ENCODE measurements at regions not wholly inside any gene's neighbourhood (a gene's known extent, or its start where the extent isn't known, plus 50 kb on each side); places are given as distances from the start of the nearest gene placed in this dataset.
A peak's percentile ranks its signal among the peaks of the same experiment; 100 is the strongest.

GRCh38 chr13:73273276-73273675 is 214.5 kb downstream of the KLF5 start:
- no peak for DNase-seq

GRCh38 chr13:73272831-73273230 is 214.0 kb downstream of the KLF5 start:
- no peak for DNase-seq

- no peak for DNase-seq
Measured at GRCh38 chr13:73268306-73268705, 209.5 kb downstream of the KLF5 start.

GRCh38 chr13:73266640-73267180 is 207.9 kb downstream of the KLF5 start:
- no peak for DNase-seq

- DNase-seq, result no peak
Measured at GRCh38 chr13:73262862-73263627, 204.2 kb downstream of the KLF5 start.

- DNase-seq, result no peak
Measured at GRCh38 chr13:73261739-73262216, 203.0 kb downstream of the KLF5 start.

GRCh38 chr13:73259061-73260017 is 200.5 kb downstream of the KLF5 start:
- DNase-seq, result no peak

- no peak for DNase-seq
Measured at GRCh38 chr13:73258406-73258805, 199.6 kb downstream of the KLF5 start.

- DNase-seq, result no peak
Measured at GRCh38 chr13:73254827-73255226, 196.0 kb downstream of the KLF5 start.

GRCh38 chr13:73251626-73252265 is 192.9 kb downstream of the KLF5 start:
- DNase-seq, result no peak

GRCh38 chr13:73250061-73250460 is 191.3 kb downstream of the KLF5 start:
- no peak for DNase-seq

- DNase-seq, result no peak
Measured at GRCh38 chr13:73248711-73249580, 190.1 kb downstream of the KLF5 start.

- no peak for DNase-seq
Measured at GRCh38 chr13:73248154-73248553, 189.3 kb downstream of the KLF5 start.

- no peak for DNase-seq
Measured at GRCh38 chr13:73245246-73245645, 186.4 kb downstream of the KLF5 start.

- no peak for DNase-seq
Measured at GRCh38 chr13:73244467-73244866, 185.7 kb downstream of the KLF5 start.

- DNase-seq, result no peak
Measured at GRCh38 chr13:73242515-73243015, 183.8 kb downstream of the KLF5 start.

- no peak for DNase-seq
Measured at GRCh38 chr13:73240193-73240592, 181.4 kb downstream of the KLF5 start.

GRCh38 chr13:73235385-73235784 is 176.6 kb downstream of the KLF5 start:
- DNase-seq, result no peak

- DNase-seq, result no peak
Measured at GRCh38 chr13:73231471-73231870, 172.7 kb downstream of the KLF5 start.

- no peak for DNase-seq
Measured at GRCh38 chr13:73230716-73231115, 171.9 kb downstream of the KLF5 start.

- peak in 1 of 2 donors; percentile 5 for DNase-seq
Measured at GRCh38 chr13:73228546-73228945, 169.7 kb downstream of the KLF5 start.

GRCh38 chr13:73225990-73226389 is 167.2 kb downstream of the KLF5 start:
- no peak for DNase-seq
